ENCODE measurements at regions not wholly inside any gene's neighbourhood (a gene's known extent, or its start where the extent isn't known, plus 50 kb on each side); places are given as distances from the start of the nearest gene placed in this dataset.

DNA sequence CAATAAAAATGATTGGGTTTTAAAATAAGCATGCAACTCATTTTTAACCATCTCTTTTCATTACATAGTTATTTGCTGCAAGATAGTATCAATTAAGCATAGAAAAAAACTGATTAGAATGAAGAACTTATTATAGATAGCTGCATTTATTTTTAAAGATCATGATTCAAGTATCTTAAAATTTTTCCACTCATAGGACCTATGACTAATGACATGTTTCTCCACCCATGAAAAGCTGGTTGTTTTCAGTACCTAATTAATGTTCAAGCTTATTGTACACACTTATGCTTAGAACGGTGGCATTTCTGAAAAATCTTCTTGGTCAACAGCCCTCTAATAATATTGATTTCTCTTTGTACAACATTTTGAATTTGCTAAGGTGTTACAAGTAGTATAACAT lies 193.5 kb upstream of the PITX2 start:
- TF ChIP-seq, protein P1, sequence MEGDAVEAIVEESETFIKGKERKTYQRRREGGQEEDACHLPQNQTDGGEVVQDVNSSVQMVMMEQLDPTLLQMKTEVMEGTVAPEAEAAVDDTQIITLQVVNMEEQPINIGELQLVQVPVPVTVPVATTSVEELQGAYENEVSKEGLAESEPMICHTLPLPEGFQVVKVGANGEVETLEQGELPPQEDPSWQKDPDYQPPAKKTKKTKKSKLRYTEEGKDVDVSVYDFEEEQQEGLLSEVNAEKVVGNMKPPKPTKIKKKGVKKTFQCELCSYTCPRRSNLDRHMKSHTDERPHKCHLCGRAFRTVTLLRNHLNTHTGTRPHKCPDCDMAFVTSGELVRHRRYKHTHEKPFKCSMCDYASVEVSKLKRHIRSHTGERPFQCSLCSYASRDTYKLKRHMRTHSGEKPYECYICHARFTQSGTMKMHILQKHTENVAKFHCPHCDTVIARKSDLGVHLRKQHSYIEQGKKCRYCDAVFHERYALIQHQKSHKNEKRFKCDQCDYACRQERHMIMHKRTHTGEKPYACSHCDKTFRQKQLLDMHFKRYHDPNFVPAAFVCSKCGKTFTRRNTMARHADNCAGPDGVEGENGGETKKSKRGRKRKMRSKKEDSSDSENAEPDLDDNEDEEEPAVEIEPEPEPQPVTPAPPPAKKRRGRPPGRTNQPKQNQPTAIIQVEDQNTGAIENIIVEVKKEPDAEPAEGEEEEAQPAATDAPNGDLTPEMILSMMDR (IDR thresholded peaks at IDR 0.05): no peak
- no peak for TF ChIP-seq POLR2A (IDR thresholded peaks at IDR 0.05)

All from right lobe of liver (tissue), 4 donors.